GM21737 (cell line): ENCODE measurements at regions not wholly inside any gene's neighbourhood (a gene's known extent, or its start where the extent isn't known, plus 50 kb on each side); places are given as distances from the start of the nearest gene placed in this dataset.
"Not testable (repeated sequence)": the region's sequence is repeated elsewhere in the genome, so short reads cannot be mapped to it uniquely, and the experiment has no call there.

Experiments used
- ATAC-seq: cut with Tn5 transposase; IDR thresholded peaks from one replicate; pipeline ENCODE4 v1.9.1; 2021; ENCODE audit warnings: mild to moderate bottlenecking, moderate library complexity; ENCODE audit not compliant: unreplicated experiment

DNA sequence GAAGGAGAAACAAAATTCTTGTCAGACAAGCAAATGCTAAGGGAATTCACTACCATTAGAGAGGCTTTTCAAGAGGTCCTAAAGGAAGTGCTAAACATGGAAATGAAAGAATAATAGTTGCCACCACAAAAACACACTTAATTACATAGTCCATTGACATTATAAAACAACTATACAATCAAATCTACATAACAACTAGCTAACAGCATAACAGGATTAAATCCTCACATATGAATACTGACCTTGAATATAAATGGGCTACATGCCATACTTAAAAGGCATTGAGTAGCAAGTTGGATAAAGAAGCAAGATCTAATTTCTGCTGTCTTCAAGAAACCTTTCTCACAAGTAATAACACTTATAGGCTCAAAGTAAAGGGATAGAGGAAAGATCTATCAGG, 811.5 kb upstream of the CITED2 start:
- no peak for ATAC-seq

- ATAC-seq = no peak
Observed at GRCh38 chr6:140183881-140184280, 809.4 kb upstream of the CITED2 start.

- no peak for ATAC-seq
Observed at GRCh38 chr6:140182821-140183220, 808.4 kb upstream of the CITED2 start.

DNA sequence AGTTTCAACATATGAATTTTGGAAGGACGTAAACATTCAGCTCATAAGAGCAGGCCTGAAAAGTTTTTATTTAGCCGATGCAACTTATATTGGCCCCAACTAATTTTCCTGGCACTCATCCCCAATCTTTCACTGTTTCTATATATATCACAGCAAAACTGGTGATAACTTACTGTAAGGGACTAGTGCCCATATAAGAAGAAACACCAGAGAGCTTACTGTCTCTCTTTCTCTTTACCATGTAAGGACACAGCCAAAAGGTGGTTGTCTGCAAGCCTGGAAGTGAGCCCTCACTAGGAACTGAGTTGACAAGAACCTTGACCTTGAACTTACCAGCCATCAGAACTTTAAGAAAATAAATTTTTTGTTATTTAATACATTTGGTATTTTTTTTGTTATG, 807.4 kb upstream of the CITED2 start:
- ATAC-seq = no peak

GRCh38 chr6:140180306-140180705, 805.9 kb upstream of the CITED2 start:
- no peak for ATAC-seq

- no peak for ATAC-seq
Observed at GRCh38 chr6:140178935-140179334, 804.5 kb upstream of the CITED2 start.

GRCh38 chr6:140178520-140178919, 804.1 kb upstream of the CITED2 start:
- no peak for ATAC-seq

- ATAC-seq = no peak
Observed at GRCh38 chr6:140176306-140176705, 801.9 kb upstream of the CITED2 start.

DNA sequence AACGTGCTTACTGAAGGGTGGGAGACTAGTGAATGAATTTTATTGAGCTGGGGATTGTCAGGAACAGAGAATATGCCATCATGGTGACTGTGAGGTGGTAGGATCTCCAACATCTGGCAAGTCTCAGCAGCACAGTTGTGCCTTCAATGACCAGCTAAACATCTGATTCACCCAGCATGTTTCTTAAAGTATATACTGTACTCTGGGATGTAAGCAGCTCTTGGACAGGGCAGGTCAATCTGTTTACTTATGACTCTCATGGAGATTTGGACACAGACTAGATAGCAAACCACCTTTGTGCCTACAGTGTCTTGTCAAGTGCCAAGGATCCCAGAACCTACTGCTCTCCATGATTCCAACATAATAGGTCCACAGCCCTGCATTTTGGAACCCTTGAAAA, 801.0 kb upstream of the CITED2 start:
- ATAC-seq = no peak

- no peak for ATAC-seq
Observed at GRCh38 chr6:140174524-140174923, 800.1 kb upstream of the CITED2 start.

DNA sequence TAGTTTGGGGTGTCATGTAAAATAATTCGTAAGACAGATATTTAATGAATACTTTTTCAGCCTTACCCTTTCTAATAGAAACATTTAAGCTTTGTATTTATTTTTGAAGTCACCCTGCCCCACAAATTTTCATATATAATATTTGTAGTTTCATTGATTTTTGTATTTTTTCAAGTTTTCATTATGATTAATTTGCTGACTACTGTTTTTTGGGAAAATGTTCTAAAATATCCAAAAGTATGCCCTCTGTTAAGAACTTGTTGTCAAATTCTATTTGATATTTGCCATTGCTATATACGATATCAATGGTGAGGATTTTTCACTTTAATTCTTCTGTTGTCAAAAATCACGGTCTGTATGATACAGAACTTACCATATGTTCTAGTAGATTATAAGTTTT, 793.9 kb upstream of the CITED2 start:
- no peak for ATAC-seq

DNA sequence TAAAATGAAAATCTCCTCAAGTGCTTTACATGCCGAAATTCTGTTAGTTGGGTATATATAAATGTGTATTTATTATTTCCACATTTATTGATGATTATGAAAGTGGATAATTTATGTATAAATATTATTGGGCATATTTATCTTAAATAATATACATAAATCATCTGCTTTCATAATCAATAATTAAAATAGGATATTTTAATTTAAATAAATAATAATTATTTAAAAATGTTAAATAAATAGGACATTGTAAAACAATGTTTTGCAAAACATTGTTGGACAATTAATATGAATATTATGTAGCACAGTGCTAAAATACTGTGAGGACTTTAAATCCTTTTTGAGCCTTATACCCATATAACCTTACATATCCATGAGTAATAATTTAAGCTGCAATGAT, 786.5 kb upstream of the CITED2 start:
- no peak for ATAC-seq

DNA sequence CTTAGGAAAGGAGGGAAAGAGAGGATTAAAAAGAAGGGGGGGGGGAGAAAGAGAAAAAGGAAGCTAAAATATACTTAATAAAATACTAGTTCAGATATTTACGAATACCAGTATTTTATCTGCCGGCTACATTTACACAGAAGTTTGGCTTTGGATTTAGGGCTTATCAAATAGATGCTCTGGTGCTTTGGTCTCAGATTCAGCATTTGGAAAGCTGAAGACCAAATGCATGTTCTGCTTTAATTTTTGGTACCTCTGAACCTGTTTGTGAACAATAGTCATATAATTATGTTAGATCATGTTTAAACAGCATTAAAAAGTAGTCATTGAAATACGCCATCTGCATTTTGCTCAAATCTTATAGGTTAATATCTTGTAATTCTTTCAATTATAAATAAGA, 786.0 kb upstream of the CITED2 start:
- no peak for ATAC-seq

DNA sequence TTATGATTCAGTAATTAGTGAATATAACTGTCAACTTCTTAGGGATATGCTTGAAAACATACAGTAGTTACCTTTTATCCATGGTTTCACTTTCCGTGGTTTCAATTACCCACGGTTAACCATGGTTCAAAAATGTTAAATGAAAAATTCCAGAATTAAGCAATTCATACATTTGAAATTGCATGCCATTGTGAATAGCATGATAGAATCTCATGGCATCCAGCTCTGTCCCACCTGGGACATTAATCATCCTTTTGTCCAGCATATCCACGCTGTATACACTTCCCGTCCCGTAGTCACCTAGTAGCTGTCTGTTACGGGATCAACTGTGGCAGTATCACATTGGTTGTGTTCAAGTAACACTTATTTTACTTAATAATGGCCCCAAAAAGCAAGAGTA, 781.7 kb upstream of the CITED2 start:
- ATAC-seq = no peak

DNA sequence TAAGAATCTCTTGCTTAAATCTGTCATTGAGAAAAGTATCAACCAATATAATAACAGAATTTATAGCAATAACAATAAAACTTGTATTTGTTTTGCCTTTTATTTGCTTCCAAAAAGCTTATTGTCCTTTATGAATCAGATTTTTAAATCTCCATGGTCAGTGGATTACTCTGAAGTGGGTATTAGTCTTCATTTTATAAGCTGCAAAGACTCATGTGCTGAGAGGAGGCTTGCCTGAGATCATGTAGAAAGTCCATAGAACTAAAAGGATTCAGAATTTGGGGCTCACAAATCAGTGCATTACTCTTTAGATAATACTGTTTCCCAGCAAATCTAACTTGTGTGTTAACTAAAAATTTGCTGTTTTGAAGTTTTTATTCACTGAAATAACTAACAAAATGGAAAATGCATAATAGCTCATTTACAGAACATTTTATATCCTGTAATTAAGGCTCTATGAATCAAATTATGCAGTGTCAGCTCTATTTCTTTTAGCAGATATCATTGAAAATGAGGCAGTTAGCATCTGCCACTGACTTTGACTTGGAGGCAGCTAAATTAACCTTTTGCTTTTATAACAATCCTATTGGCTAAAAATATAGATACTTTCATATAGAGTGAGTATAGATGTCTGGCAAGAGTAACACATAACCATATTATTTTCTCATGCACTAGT, 781.1 kb upstream of the CITED2 start:
- ATAC-seq = no peak

- no peak for ATAC-seq
Observed at GRCh38 chr6:140153703-140154102, 779.3 kb upstream of the CITED2 start.

DNA sequence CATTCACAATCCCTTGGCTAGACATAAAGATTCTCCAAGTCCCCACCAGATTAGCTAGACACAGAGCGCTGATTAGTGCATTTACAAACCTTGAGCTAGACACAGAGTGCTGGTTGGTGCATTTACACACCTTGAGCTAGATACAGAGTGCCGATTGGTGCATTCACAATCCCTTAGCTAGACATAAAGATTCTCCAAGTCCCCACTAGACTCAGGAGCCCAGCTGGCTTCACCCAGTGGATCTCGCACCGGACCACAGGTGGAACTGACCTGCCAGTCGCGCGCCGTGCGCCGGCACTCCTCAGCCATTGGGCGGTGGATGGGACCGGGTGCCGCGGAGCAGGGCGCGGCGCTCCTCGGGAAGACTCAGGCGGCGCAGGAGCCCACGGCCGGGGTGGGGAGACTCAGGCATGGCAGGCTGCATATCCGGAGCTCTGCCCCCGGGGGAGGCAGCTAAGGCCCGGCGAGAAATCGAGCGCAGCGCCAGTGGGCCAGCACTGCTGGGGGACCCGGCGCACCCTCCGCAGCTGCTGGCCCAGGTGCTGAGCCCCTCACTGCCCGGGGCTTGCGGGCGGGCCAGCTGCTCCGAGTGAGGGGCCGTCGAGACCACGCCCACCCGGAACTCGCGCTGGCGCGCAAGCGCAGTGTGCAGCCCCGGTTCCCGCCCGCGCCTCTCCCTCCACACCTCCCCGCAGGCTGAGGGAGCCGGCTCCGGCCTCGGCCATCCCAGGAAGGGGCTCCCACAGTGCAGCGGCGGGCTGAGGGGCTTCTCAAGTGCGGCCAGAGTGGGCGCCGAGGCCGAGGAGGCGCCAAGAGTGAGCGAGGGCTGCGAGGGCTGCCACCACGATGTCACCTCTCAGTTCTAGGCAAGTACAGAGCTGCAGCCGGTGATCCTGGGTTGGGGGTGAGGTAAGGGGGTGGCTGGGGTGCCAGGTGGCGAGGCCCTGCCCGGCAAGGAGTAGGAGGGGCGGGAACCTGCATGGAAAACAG, 773.7 kb upstream of the CITED2 start:
- ATAC-seq = not testable (repeated sequence)

DNA sequence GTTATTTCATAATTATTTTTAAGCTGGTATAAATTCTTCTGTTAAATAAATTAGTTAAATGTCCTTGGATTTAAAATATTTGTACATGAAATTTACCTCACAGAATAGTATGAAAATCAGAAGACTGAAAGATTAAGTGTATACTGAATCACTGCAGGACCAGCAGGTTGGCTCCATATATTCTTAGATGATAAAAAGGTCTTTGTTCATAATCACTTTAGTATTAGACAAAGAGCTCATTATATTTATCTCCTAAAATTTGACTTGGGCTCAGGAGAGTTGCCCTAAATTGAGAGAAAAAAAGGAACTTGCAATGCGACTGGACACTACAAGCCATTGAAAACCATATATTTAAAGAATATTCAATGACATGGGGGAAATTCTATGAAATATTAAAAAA, 766.4 kb upstream of the CITED2 start:
- ATAC-seq = no peak

DNA sequence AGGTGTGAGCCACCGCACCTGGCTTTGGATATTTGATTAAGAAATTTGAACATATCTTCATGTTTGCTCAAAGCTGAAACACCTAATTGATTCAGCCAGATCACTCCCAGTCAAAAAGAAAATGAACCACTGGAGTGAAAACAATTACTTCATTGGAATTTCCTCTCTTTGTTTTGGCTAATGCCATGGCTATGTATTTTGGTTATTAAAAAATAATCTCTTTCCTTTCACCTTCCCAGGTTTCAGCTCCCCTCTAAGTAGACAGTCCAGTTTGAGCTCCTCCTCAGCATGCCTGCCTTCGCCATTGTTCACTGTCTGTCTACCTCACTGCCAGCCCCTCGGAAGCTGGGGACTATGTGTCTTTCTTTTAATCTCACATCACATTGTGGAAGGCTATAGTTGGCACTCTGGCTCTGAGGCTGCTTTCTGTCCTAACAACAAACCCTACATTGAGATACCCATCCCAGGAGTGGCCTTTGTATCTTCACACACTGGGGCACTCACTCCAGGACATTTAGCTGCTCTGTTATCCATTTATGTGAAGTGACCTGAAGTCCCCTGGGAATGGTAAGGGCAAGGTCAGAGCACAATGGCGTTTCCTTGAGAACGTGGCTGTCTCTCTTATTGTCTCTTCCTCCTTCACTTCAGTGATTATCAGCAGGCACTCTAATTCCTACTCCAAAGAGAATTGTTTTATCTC, 764.0 kb upstream of the CITED2 start:
- ATAC-seq = no peak

DNA sequence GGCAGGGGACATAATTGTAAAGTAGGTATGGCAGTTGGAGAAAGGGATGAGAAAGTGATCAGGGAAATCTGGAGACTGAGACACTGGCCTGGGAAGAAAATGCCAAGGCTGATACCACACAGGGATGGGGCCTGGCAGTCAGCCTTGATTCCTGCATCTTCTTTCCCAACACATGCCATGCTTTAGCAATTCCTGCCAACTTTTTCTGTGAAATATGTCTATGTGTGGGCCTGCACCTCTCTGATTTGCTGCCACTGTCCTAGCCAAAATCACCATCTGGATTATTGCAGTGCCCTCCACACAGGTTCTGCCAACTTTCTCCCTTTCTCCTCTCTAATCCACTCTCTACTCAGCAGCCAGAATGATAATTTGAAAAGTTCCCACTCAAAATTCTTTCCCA, 759.8 kb upstream of the CITED2 start:
- ATAC-seq = no peak

DNA sequence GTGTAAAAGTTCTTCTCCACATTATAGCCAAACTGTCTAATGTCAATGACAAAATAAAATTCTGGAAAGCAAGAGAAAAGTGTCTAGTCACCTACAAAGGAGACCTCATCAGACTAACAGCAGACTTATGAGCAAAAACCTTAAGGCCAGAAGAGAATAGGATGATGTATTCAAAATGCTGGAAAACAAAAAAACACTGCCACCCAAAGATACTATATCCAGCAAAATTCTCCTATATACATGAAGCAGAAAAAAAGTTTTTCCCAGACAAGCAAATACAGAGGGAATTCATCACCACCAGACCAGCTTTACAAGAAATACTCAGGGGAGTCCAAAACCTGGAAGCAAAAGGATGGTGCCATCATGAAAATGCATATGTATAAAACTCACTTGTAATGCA, 755.6 kb upstream of the CITED2 start:
- ATAC-seq = no peak

GRCh38 chr6:140124498-140124897, 750.0 kb upstream of the CITED2 start:
- ATAC-seq = no peak
